ENCODE measurements at regions not wholly inside any gene's neighbourhood (a gene's known extent, or its start where the extent isn't known, plus 50 kb on each side); places are given as distances from the start of the nearest gene placed in this dataset.

- no peak for TF ChIP-seq JUN (IDR thresholded peaks at IDR 0.05; ENCODE audit: low read depth, low read length)
- no peak for TF ChIP-seq BACH1 (IDR thresholded peaks at IDR 0.05; ENCODE audit: low read length)
- no peak for TF ChIP-seq SIN3A (conservative IDR thresholded peaks at IDR 0.05 in 1 of 2, IDR thresholded peaks at IDR 0.05 in 1 of 2; ENCODE audit: low read depth in 1 of 2, low read length in 2 of 2)
- no peak for TF ChIP-seq E2F6 (IDR thresholded peaks at IDR 0.05)
- no peak for TF ChIP-seq CTCF (IDR thresholded peaks at IDR 0.05; ENCODE audit: control extremely low read depth in 1 of 3, insufficient read depth in 1 of 3, low read depth in 1 of 3, low read length in 3 of 3)
- no peak for TF ChIP-seq CHD2 (IDR thresholded peaks at IDR 0.05; ENCODE audit: low read length)
- no peak for TF ChIP-seq BCL11A (IDR thresholded peaks at IDR 0.05; ENCODE audit: low read depth in 2 of 2, low read length in 2 of 2)
- TF ChIP-seq EZH2 (IDR thresholded peaks at IDR 0.05; ENCODE audit: low read depth, low read length, severe bottlenecking) = no peak
- Histone ChIP-seq H4K91ac (replicated peaks; ENCODE audit: insufficient read length, low read length) (no peak overlapping the region), H3K27me3 (replicated peaks in 1 of 4; ENCODE audit: control insufficient read depth in 3 of 4, extremely low read depth in 1 of 4, insufficient read depth in 3 of 4, low read length in 3 of 4) (no peaks in the 10 kb centered on the region), H3K14ac (ENCODE audit: insufficient read length) (no peak overlapping the region), H2BK15ac (ENCODE audit: low read length) (no peak overlapping the region), H3K4me1 (replicated peaks in 1 of 4; ENCODE audit: control insufficient read depth in 3 of 4, insufficient read depth in 4 of 4, low read length in 3 of 4) (no peaks in the 10 kb centered on the region), H3K23ac (ENCODE audit: insufficient read length) (no peak overlapping the region), H2BK120ac (replicated peaks; ENCODE audit: low read depth, low read length) (no peak overlapping the region), H3K27ac (ENCODE audit: low read depth, low read length) (no peak overlapping the region), H3K9ac (replicated peaks in 1 of 4; ENCODE audit: extremely low read depth in 1 of 4, low read depth in 3 of 4, low read length in 3 of 4) (no peak overlapping the region), H3K23me2 (ENCODE audit: low read depth, low read length) (no peaks in the 10 kb centered on the region), H2AK5ac (ENCODE audit: low read depth, low read length) (no peak overlapping the region), H4K8ac (ENCODE audit: extremely low read depth, insufficient read depth, low read length) (no peak overlapping the region), H3K4me3 (ENCODE audit: extremely low read depth in 1 of 4, insufficient read depth in 2 of 4, low read depth in 3 of 4, low read length in 4 of 4) (no peak overlapping the region), H3K56ac (replicated peaks; ENCODE audit: insufficient read length, low read depth, low read length) (no peak overlapping the region), H3K4me2 (ENCODE audit: insufficient read depth in 1 of 2, low read depth in 2 of 2, low read length in 2 of 2) (no peak overlapping the region), H3K4ac (replicated peaks; ENCODE audit: insufficient read length, low read depth, low read length) (no peak overlapping the region), H3K79me1 (ENCODE audit: low read depth, low read length) (no peaks in the 10 kb centered on the region), H3K79me2 (ENCODE audit: control insufficient read depth in 1 of 2, insufficient read depth in 2 of 2, low read length in 2 of 2) (no peaks in the 10 kb centered on the region), H2BK12ac (ENCODE audit: low read depth, low read length) (no peak overlapping the region), H3K18ac (ENCODE audit: extremely low read depth, low read length) (no peak overlapping the region), H2BK5ac (ENCODE audit: low read depth, low read length) (no peak overlapping the region), H2AFZ (ENCODE audit: low read length) (no peak overlapping the region), H2BK20ac (ENCODE audit: low read length) (no peak overlapping the region), H4K5ac (ENCODE audit: insufficient read length, low read depth, low read length) (no peak overlapping the region), H4K20me1 (replicated peaks in 1 of 2; ENCODE audit: control insufficient read depth in 1 of 2, insufficient read depth in 2 of 2, low read length in 2 of 2) (no peaks in the 10 kb centered on the region), H3K9me3 (ENCODE audit: insufficient read depth in 2 of 2, low read depth in 1 of 2, low read length in 1 of 2) (peaks cover 9 to 11% of the 10 kb centered on the region in 2 experiments; a peak in 3 of 4 replicates), H3K36me3 (ENCODE audit: control insufficient read depth in 2 of 4, insufficient read depth in 4 of 4, low read length in 3 of 4) (no peaks in the 10 kb centered on the region)
- 97% methylated on average over 6 of the region's 6 CpGs; no CpG with 5 or more reads in 1 of the 2 experiments for WGBS, 2 experiments (ENCODE audit: extremely low coverage in 1 of 2, insufficient coverage in 1 of 2, insufficient read length in 1 of 2, insufficient replicate concordance in 2 of 2, low coverage in 1 of 2, low lambda C conversion rate in 2 of 2, missing lambda C conversion rate in 1 of 2)
- POLR2A ChIA-PET (ENCODE audit: partially characterized antibody) = interaction anchor here (1.1 kb wide), 1 partner anchor 12 kb away, joined by 3 read pairs; no protein-coding TSS in a partner anchor
- CTCF ChIA-PET (ENCODE audit: partially characterized antibody) = interaction anchor here (0.7 to 3.2 kb wide), 2 partner anchors 197 to 213 kb away, joined by 3 to 12 read pairs; no protein-coding TSS in a partner anchor
- no peak for DNase-seq (ENCODE audit: low read depth in 1 of 2, low spot score in 2 of 2)
- FAIRE-seq = no peak
Observed at GRCh38 chr9:91111876-91112275, 249.8 kb downstream of the AUH start.
